ENCODE measurements at regions not wholly inside any gene's neighbourhood (a gene's known extent, or its start where the extent isn't known, plus 50 kb on each side); places are given as distances from the start of the nearest gene placed in this dataset.

- Histone ChIP-seq H3K27ac (replicated peaks) (no peak overlapping the region), H3K27me3 (ENCODE audit: insufficient read depth, poor library complexity, severe bottlenecking) (no peaks in the 10 kb centered on the region)
- TF ChIP-seq CTCF (IDR thresholded peaks at IDR 0.05; ENCODE audit: insufficient read depth, low read length) (no peak), SPI1 (IDR thresholded peaks at IDR 0.05; ENCODE audit: borderline replicate concordance, low read depth) (no peak), POLR2AphosphoS5 (IDR thresholded peaks at IDR 0.05; ENCODE audit: low read depth) (no peak)
- TF ChIP-seq, protein P1, sequence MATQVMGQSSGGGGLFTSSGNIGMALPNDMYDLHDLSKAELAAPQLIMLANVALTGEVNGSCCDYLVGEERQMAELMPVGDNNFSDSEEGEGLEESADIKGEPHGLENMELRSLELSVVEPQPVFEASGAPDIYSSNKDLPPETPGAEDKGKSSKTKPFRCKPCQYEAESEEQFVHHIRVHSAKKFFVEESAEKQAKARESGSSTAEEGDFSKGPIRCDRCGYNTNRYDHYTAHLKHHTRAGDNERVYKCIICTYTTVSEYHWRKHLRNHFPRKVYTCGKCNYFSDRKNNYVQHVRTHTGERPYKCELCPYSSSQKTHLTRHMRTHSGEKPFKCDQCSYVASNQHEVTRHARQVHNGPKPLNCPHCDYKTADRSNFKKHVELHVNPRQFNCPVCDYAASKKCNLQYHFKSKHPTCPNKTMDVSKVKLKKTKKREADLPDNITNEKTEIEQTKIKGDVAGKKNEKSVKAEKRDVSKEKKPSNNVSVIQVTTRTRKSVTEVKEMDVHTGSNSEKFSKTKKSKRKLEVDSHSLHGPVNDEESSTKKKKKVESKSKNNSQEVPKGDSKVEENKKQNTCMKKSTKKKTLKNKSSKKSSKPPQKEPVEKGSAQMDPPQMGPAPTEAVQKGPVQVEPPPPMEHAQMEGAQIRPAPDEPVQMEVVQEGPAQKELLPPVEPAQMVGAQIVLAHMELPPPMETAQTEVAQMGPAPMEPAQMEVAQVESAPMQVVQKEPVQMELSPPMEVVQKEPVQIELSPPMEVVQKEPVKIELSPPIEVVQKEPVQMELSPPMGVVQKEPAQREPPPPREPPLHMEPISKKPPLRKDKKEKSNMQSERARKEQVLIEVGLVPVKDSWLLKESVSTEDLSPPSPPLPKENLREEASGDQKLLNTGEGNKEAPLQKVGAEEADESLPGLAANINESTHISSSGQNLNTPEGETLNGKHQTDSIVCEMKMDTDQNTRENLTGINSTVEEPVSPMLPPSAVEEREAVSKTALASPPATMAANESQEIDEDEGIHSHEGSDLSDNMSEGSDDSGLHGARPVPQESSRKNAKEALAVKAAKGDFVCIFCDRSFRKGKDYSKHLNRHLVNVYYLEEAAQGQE (IDR thresholded peaks at IDR 0.05; ENCODE audit: insufficient replicate concordance, low read depth) = no peak
Observed at GRCh38 chr14:53358166-53358565, 205.0 kb upstream of the DDHD1 start.

GRCh38 chr14:53356361-53357150 is 203.4 kb upstream of the DDHD1 start:
- no peaks in the 10 kb centered on the region for H3K27me3 ChIP-seq (ENCODE audit: insufficient read depth, poor library complexity, severe bottlenecking)
- H3K4me3 ChIP-seq (replicated peaks; ENCODE audit: insufficient read depth, low read length) = no peak overlapping the region
- DNase-seq (ENCODE audit: low read depth in 1 of 2, low spot score in 1 of 2) = no peak
- no peak for TF ChIP-seq CTCF (IDR thresholded peaks at IDR 0.05; ENCODE audit: insufficient read depth, low read length)
- TF ChIP-seq GABPA (IDR thresholded peaks at IDR 0.05; ENCODE audit: low read depth) = no peak
- TF ChIP-seq, protein P1 (IDR thresholded peaks at IDR 0.05; ENCODE audit: insufficient replicate concordance, low read depth) = no peak
- no peak for TF ChIP-seq POLR2AphosphoS5 (IDR thresholded peaks at IDR 0.05; ENCODE audit: low read depth)
- TF ChIP-seq SPI1 (IDR thresholded peaks at IDR 0.05; ENCODE audit: borderline replicate concordance, low read depth) = no peak
- no peak overlapping the region for H3K27ac ChIP-seq (replicated peaks)

More at GRCh38 chr14:53358166-53358565, 205.0 kb upstream of the DDHD1 start:
- DNase-seq (ENCODE audit: low read depth in 1 of 2, low spot score in 1 of 2) = no peak
- H3K4me3 ChIP-seq (replicated peaks; ENCODE audit: insufficient read depth, low read length) = no peak overlapping the region

DNA sequence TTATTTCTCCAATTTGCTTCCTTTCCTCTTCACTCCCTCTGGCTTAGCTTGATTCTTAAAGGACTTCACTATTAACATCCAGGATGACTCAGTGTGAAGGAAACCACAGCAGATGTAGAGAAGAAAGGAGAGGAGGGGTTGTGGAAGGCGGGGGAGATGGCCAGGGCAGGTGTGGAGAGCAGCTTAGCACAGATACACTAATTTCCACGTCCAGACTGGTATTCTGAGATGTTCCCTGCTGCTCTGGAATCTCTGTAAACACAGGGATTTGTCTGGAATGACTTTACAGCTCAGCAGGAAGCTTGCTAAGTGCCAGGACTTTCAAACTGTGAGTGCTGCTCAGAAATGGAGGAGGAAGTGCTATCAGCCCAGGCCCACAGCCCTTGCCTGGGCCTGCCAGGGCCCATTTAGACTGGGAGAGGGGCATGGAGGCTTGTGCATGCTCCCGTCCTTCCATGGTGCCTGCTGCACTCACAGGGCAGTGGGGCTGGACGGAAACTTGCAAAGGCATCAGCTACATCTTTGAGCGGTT is 202.5 kb upstream of the DDHD1 start:
- no peak for DNase-seq (ENCODE audit: low read depth in 1 of 2, low spot score in 1 of 2)
- Histone ChIP-seq H3K27me3 (ENCODE audit: insufficient read depth, poor library complexity, severe bottlenecking) (no peaks in the 10 kb centered on the region), H3K4me3 (replicated peaks; ENCODE audit: insufficient read depth, low read length) (no peak overlapping the region), H3K27ac (replicated peaks) (no peak overlapping the region)
- TF ChIP-seq POLR2AphosphoS5 (IDR thresholded peaks at IDR 0.05; ENCODE audit: low read depth) = no peak
- peak; percentile 23; the same call in 1 of the 2 replicates for TF ChIP-seq SPI1 (IDR thresholded peaks at IDR 0.05; ENCODE audit: borderline replicate concordance, low read depth)
- TF ChIP-seq, protein P1 (IDR thresholded peaks at IDR 0.05; ENCODE audit: insufficient replicate concordance, low read depth) = no peak

All from HL-60 (cell line).